Stimulated activated CD8-positive, alpha-beta memory T cell treated with anti-CD3 and anti-CD28 coated beads, Interleukin-15, amount 100 ng/mL, for 48 hours (primary cell): ENCODE measurements at regions not wholly inside any gene's neighbourhood (a gene's known extent, or its start where the extent isn't known, plus 50 kb on each side); places are given as distances from the start of the nearest gene placed in this dataset.
"Not testable (repeated sequence)": the region's sequence is repeated elsewhere in the genome, so short reads cannot be mapped to it uniquely, and the experiment has no call there.

Experiments used
- DNase-seq, 2 donors: peaks; one replicate each; pipeline ENCODE4 v3.0.0-alpha.2; 2020; ENCODE audit warnings: low read depth in 2 of 2

DNA sequence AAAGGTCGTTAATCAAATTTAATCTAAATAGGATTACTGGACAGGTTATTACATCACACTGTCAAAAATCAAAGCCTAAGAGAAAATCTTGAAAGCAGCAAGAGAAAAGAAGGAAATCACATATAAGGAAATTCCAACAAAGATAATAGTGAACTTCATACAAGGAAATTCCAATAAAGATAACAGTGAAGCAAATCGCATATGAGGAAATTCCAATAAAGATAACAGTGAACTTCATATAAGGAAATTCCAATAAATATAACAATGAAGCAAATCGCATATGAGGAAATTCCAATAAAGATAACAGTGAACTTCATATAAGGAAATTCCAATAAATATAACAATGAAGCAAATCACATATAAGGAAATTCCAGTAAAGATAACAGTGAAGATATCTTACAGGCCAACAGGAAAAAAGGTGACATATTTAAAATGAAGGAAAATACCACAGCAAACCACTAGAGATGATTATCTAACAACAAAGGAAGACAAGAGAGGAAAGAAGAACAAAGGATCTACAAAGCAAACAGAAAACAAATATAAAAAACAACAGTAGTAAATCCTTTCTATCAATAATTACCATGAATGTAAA is 787.7 kb downstream of the CCDC85A start:
- no peak for DNase-seq

DNA sequence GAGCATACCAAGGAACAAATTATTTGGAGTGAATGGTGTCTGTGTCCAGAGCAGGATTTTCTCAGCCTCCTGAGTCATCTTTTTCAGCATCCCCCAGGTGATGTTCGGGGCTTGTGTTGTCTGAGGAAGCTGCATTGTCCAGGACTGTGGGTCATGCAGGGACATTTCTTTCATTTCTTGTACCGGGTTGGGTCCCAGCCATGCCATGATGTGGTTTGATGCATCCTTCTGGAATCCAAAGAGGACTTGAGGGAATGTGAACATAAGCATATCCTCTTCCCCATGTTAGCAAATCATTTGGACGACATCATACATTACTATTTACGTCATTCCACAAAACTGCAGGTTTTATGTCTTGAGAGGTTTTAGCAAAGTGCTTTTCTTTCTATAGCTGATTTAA is 797.8 kb downstream of the CCDC85A start:
- DNase-seq, result no peak

GRCh38 chr2:56985609-56986008 is 801.8 kb downstream of the CCDC85A start:
- DNase-seq, result no peak

DNA sequence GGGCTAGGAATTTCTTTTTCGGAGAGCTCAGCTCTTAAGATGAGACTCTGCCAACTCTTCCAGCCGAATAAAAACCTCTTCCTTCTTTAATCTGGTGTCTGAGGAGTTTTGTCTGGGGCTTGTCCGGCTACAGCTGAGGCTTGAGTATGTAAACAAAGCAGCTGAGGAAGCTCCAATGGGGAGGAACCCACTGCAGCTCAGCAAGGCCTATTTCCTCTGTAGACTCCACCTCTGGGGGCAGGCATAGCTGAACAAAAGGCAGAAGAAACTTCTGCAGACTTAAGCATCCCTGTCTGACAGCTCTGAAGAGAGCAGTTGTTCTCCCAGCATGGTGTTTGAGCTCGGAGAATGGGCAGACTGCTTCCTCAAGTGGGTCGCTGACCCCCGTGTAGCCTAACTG is 838.7 kb downstream of the CCDC85A start:
- no peak for DNase-seq

DNA sequence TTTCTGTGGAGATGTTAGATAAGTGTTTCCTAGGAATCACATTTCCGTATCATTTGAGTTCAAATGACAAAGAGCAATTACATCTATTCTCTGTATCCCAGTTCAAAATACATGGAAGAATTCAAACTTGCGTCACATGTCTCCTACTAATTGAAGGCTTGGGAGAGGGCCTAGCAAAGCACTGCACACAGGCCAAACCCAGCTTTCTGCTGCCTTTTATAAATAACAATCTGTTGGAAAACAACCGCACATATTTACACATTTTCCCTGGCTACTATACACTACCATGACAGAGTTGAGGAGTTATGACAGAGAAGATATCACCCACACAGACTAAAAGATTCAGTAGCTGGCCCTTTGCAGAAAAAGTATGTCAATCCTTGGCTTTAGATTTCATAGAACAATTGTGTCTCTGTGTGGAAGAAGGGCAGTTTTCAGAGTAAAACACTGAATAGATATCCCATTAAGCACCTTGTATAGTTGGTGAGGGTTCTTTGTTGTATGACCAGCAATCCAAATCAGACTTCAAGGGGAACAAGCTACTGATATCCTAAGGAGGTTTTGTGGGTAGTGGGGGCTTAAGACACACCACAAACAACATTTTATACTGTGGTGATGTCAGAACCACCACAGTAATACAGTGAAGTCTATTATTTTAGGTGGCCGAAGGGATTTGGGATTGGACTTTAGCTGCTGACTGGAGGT is 861.3 kb downstream of the CCDC85A start:
- no peak for DNase-seq

GRCh38 chr2:57049273-57049672 is 865.5 kb downstream of the CCDC85A start:
- DNase-seq, result no peak

DNA sequence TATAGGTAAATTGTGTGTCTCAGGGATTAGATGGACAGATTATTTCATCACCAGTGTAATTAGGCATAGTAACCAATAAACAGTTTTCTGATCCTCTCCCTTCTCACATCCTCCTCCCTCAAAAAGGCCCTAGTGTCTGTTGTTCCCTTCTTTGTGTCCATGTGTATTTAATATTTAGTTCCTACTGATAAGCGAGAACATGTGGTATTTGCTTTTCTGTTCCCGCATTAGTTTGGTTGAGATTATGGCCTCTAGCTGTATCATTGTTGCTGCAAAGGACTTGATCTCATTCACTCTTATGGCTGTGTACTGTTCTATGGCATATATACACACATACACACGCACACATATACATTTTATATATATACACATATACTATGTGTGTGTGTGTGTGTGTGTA is 866.2 kb downstream of the CCDC85A start:
- no peak for DNase-seq

GRCh38 chr2:57066301-57066700 is 882.5 kb downstream of the CCDC85A start:
- DNase-seq, result not testable (repeated sequence)

DNA sequence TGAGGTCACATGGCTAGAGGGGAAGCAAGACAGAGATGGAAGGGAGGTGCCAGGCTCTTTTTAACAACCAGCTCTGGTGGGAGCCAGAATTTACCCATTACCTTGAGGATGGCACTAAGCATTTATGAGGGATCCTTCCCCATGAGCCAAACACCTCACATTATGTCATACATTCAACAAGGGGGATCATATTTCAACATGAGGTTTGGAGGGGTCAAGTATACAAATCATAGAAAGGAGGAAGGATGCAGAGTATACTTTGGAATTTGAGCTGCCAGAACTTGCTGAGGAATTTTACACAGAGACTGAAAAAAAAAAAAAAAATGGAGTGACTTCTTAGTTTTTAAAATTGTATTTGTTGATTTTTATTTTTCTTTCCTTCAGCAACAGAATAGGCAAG is 891.4 kb downstream of the CCDC85A start:
- DNase-seq, result no peak

- DNase-seq, result no peak
These were observed 896.2 kb downstream of the CCDC85A start for GRCh38 chr2:57080035-57080434.

DNA sequence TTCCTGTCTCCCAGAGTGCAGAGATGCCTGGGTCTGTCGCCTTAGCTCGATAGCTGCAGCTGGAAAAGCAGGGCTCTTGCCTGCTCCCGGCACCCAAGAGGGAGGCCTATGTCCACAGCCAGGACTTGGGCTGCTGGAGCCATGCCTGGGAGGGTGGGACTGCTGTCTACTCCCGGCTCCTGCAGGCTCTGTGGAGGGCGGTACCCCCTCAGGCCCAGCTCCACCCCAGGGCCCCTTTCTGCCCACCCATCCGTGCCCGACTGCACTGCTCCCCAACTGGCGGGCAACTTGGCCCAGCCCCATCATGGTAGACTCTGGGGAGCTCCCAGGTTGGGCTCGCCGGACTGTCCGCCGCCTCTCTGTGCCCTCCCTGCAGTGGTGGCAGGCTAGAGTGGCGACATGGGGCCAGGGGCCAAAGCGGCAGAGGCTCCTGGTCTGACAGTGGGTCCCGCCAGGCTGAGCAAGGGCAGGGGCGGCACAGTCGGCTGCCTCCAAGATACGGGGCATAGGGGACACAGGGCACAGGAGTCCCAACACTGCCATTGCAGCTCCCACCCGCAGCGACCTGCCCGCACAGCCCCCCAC is 901.0 kb downstream of the CCDC85A start:
- no peak for DNase-seq

DNA sequence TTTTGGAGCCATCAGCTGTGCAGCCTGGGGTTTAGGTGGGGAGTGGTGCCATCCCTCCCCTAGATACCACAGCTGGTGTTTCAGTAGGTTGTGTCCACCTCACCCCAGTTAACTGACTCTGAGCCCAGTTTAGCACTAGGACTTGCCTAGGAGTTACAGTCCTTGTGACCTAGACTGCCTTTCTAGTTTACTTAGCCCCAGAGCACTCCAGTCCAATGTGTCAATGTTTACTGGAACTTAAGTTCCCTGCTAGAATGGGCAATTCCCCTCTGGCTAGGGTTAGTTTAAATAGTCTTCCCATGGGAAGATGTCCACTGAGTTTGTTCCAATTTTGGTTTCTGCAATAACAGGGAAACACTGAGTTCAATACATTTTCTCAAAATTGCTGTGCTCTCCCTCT is 909.2 kb downstream of the CCDC85A start:
- no peak for DNase-seq

DNA sequence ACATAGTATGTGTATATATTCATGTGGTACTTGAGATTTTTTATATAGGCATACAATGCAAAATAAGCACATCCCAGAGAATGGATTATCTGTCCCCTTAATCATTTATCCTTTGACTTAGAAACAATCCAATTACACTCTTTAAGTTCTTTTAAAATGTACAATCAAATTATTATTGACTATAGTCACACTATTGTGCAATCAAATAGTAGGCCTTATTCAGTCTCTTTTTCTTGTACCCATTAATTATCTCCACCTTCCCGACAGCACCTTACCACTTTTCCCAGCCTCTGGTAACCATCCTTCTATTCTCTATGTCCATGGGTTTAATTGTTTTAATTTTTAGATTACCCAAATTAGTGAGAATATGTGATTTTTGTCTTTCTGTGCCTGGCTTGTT is 914.1 kb downstream of the CCDC85A start:
- DNase-seq, result no peak

DNA sequence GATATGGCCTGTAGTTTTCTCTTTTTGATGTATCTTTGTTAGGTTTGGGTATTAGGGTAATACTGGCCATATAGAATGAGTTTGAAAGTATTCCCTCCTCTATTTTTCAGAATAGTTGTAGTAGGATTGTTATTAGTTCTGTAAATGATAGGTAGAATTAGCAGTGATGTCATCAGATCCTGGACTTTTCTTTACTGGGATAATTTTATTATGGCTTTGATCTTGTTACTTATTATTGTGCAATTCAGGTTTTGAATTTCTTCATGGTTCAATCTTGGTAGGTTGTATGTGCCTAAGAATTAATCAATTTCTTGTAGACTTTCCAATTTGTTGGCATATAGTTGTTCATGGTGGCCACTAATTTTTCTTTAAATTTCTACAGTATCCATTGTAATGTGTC is 916.6 kb downstream of the CCDC85A start:
- DNase-seq, result no peak

GRCh38 chr2:57105694-57106093 is 921.9 kb downstream of the CCDC85A start:
- no peak for DNase-seq

GRCh38 chr2:57107353-57107752 is 923.6 kb downstream of the CCDC85A start:
- no peak for DNase-seq

- DNase-seq, result no peak
These were observed 927.7 kb downstream of the CCDC85A start for GRCh38 chr2:57111531-57111930.

- no peak for DNase-seq
These were observed 927.5 kb upstream of the VRK2 start for GRCh38 chr2:57119141-57119540.

DNA sequence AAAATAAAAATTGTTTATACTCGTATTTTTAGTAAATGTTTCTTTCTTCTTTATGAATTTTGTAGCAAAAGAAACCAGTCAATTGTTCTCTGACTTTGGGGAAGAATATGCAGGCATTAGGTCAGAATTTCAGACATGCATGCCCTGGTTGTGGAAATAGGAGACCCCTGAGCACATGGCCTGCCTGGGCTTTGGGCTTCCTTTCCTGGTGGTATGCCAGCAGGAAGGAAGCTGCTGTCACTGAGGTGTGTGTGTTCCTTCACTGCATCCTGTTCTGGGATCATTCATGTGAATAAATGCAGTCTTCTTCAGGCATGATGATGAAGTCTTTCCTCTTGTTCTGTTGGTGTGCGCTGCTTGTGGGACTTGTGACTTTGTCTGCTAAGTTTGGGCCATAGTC is 920.2 kb upstream of the VRK2 start:
- DNase-seq, result no peak

DNA sequence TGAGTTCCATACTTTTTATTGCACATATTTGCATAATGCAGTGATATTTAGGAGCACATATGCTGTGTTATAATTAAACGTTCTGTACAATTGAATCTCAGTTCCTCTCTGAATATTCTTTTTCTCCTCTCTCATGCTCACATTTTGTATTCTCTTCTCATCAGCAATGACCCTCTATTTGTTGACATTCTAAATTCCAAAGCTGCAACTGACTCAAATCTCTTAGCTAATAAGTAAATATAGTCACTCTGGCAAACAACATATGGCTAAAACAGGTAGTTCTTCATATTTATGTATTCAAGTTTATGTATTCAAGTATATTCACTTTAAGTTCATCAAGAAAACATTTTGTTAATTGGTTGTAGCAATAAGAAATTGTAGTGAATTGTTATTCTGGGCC is 907.4 kb upstream of the VRK2 start:
- no peak for DNase-seq

DNA sequence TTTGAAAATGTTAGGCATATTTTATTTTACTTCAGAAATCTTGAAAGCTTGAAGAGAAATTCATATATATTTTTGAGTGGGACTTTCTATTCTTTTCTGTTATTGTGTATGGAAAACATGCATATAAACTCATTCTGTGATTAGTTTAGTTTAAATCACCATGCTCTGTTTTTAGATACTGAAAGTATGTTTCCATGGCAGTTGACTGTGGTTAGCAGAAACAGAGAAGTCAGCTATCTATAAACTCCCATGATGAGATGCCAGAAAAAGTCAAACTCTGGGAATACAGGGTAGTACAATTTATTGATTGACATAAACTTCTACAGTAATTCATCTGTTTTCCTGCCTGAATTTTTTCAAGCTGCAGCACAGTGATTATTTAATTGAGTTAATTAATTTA is 905.3 kb upstream of the VRK2 start:
- DNase-seq, result no peak

DNA sequence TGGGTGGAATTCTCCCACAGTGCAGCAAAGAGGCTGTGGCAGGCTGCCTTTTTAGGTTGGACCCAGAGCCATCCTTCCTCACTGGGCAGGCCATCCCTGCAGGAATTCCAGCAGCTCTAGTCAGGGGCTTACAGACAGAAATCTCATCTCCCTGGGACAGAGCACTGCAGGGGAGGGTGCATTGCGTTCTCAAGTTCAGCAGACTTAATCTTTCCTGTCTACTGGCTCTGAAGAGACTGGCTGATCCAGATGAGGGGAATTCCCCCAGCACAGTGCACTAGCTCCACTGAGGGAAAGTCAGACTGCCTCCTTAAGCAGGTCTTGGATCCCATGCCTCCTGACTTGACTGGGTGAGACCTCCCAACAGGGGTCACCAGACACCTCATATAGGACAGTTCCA is 899.7 kb upstream of the VRK2 start:
- DNase-seq, result no peak

- no peak for DNase-seq
These were observed 890.2 kb upstream of the VRK2 start for GRCh38 chr2:57156231-57156924.
